Upper lobe of right lung (tissue), 1 donor: ENCODE measurements at regions not wholly inside any gene's neighbourhood (a gene's known extent, or its start where the extent isn't known, plus 50 kb on each side); places are given as distances from the start of the nearest gene placed in this dataset.

Source experiments
- ATAC-seq: fragments of 200-7000 bp; cut with Tn5 transposase; one replicate; pipeline ENCODE4 v1.9.1; 2020; ENCODE audit warnings: mild to moderate bottlenecking, moderate library complexity
- DNase-seq: peaks from one replicate; pipeline ENCODE4 v3.0.0-alpha.2; 2020
- H3K27ac ChIP-seq: fragments of 200-600 bp; one replicate; pipeline ENCODE4 v1.8.0; 2022
- H3K27me3 ChIP-seq: fragments of 200-600 bp; one replicate; pipeline ENCODE4 v1.8.0; 2022; ENCODE audit warnings: mild to moderate bottlenecking
- H3K36me3 ChIP-seq: fragments of 200-600 bp; one replicate; pipeline ENCODE4 v1.8.0; 2022
- H3K4me1 ChIP-seq: fragments of 200-600 bp; one replicate; pipeline ENCODE4 v1.8.0; 2022
- H3K4me3 ChIP-seq: fragments of 200-600 bp; one replicate; pipeline ENCODE4 v1.8.0; 2022; ENCODE audit warnings: mild to moderate bottlenecking
- H3K9me3 ChIP-seq: fragments of 200-600 bp; one replicate; pipeline ENCODE4 v1.8.0; 2022
- intact Hi-C: fragments of 100-400 bp; cut with DNase I; formaldehyde crosslinking; loops from one replicate; pipeline ENCODE4 v1.11.0; 2022
- TF ChIP-seq, protein P1 (sequence below): fragments of 200-600 bp; IDR thresholded peaks from one replicate; pipeline ENCODE4 v1.8.0; 2022; ENCODE audit warnings: antibody characterized with exemption
- donor health status: DM: no; HTN: yes; CAD: no; lungs with severe emphysema.

- no peak overlapping the region for H3K27ac ChIP-seq
- intact Hi-C loops: no loop called here
- DNase-seq (no peak), ATAC-seq (no peak)
- H3K9me3 ChIP-seq: no peaks in the 10 kb centered on the region
- no peak overlapping the region for H3K4me3 ChIP-seq
- TF ChIP-seq, protein P1, sequence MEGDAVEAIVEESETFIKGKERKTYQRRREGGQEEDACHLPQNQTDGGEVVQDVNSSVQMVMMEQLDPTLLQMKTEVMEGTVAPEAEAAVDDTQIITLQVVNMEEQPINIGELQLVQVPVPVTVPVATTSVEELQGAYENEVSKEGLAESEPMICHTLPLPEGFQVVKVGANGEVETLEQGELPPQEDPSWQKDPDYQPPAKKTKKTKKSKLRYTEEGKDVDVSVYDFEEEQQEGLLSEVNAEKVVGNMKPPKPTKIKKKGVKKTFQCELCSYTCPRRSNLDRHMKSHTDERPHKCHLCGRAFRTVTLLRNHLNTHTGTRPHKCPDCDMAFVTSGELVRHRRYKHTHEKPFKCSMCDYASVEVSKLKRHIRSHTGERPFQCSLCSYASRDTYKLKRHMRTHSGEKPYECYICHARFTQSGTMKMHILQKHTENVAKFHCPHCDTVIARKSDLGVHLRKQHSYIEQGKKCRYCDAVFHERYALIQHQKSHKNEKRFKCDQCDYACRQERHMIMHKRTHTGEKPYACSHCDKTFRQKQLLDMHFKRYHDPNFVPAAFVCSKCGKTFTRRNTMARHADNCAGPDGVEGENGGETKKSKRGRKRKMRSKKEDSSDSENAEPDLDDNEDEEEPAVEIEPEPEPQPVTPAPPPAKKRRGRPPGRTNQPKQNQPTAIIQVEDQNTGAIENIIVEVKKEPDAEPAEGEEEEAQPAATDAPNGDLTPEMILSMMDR: no peak
- no peaks in the 10 kb centered on the region for H3K4me1 ChIP-seq
- no peaks in the 10 kb centered on the region for H3K27me3 ChIP-seq
- no peaks in the 10 kb centered on the region for H3K36me3 ChIP-seq
These were observed 486.9 kb downstream of the PREX1 start for GRCh38 chr20:48340883-48341281.

DNA sequence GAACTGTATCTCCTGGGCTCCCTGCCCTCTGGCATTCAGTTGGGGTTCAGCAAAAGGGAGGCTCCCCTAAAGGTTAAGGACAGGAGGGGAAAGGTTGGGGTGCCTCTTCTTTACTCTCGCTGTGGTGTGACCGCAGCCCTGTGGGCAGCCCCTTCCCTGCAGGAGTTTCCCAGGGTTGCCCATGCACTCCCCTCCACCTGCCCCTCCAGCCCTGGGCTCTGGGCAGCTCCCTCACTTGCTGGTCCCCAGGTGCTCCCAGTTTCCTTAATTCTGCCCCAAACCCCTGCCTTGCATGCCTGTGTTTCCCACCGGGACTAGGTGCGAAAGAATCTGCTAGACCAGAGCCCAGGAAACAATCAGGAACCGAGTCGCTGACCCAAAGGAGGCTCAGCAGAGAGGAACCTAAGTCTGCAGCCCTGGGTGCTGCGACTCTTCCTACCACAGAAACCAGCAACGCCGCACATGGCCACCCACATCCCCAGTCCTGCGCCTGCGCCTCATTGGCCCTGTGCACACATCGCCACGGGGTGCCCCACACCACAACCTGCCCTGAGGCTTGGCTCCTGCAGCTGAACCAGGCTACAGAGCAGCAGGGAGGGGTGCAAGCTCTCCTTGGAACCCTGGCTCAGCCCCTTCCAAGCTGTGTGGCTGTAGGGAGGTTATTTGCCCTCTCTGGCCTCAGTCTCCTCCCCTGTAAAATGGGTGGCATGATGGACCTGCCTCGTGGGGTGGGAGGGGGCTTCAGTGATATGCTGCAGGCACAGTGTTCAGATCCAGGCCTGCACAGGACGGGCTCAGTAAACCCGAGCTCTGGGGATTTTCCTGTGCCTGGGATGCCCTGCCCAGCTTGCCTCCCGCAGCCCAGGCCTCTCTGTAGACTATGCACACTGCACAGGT lies 487.6 kb downstream of the PREX1 start:
- Histone ChIP-seq H3K36me3 (no peaks in the 10 kb centered on the region), H3K27ac (no peak overlapping the region), H3K4me1 (no peaks in the 10 kb centered on the region), H3K9me3 (no peaks in the 10 kb centered on the region), H3K4me3 (no peak overlapping the region), H3K27me3 (no peaks in the 10 kb centered on the region)
- intact Hi-C loops: no loop called here
- DNase-seq (no peak), ATAC-seq (peak; percentile 37)
- TF ChIP-seq, protein P1: no peak

GRCh38 chr20:48339190-48339985 lies 488.4 kb downstream of the PREX1 start:
- Histone ChIP-seq H3K27ac (no peak overlapping the region), H3K4me1 (no peaks in the 10 kb centered on the region), H3K36me3 (no peaks in the 10 kb centered on the region), H3K27me3 (no peaks in the 10 kb centered on the region), H3K9me3 (no peaks in the 10 kb centered on the region), H3K4me3 (no peak overlapping the region)
- intact Hi-C loops: no loop called here
- TF ChIP-seq, protein P1: no peak
- DNase-seq (no peak), ATAC-seq (peak; percentile 8)

DNA sequence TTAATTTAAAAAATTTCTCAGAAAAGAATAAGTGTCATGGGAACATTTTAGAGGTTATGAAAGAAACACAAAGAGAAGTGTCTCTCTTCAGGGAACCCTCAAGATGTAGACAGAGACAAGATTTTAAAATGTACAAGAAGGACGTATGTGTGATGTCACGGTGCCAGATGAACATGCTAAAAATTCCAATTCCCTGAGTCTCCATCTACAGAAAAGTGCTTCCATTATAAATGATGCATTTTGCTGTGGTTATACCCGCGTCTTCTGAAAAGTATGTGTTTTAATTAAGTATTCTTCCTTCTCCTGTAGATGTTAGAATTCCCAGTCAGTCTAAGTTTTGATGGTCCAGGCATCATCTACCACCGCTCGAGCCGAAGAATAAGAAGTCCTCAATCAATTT lies 489.1 kb downstream of the PREX1 start:
- DNase-seq (no peak), ATAC-seq (no peak)
- intact Hi-C loops: no loop called here
- Histone ChIP-seq H3K4me3 (no peak overlapping the region), H3K4me1 (no peaks in the 10 kb centered on the region), H3K36me3 (no peaks in the 10 kb centered on the region), H3K9me3 (no peaks in the 10 kb centered on the region), H3K27me3 (no peaks in the 10 kb centered on the region), H3K27ac (no peak overlapping the region)
- TF ChIP-seq, protein P1: no peak

- no peaks in the 10 kb centered on the region for H3K4me1 ChIP-seq
These were observed 491.2 kb downstream of the PREX1 start for GRCh38 chr20:48336597-48336996.

More at GRCh38 chr20:48336597-48336996, 491.2 kb downstream of the PREX1 start:
- intact Hi-C loops: no loop called here
- H3K4me3 ChIP-seq: no peak overlapping the region
- H3K27ac ChIP-seq: no peak overlapping the region
- peaks cover 7% of the 10 kb centered on the region for H3K27me3 ChIP-seq
- no peak for DNase-seq
- TF ChIP-seq, protein P1: no peak
- ATAC-seq: no peak
- H3K36me3 ChIP-seq: no peaks in the 10 kb centered on the region
- no peaks in the 10 kb centered on the region for H3K9me3 ChIP-seq
